Smooth muscle cell (in vitro differentiated cells): ENCODE measurements at regions not wholly inside any gene's neighbourhood (a gene's known extent, or its start where the extent isn't known, plus 50 kb on each side); places are given as distances from the start of the nearest gene placed in this dataset.

Experiments
- DNase-seq: peaks from one replicate; lab custom pipeline; 2025; ENCODE audit not compliant: unreplicated experiment; lab: John Stamatoyannopoulos, UW
- H2AFZ ChIP-seq: fragments of 200-600 bp; sonication (generic); 2 replicates; pipeline ENCODE4 v1.6.0; 2016; ENCODE audit warnings: antibody characterized with exemption, low read depth, mild to moderate bottlenecking
- H3F3A ChIP-seq: fragments of 200-600 bp; sonication (generic); 2 replicates; pipeline ENCODE4 v1.6.0; 2017; ENCODE audit warnings: antibody characterized with exemption, low read depth
- H3K27ac ChIP-seq: fragments of 200-600 bp; sonication (generic); 2 replicates; pipeline ENCODE4 v1.5.1; 2016; ENCODE audit warnings: low read depth, mild to moderate bottlenecking
- H3K27me3 ChIP-seq: fragments of 200-600 bp; sonication (generic); 2 replicates; pipeline ENCODE4 v1.6.1; 2016; ENCODE audit warnings: low read depth, mild to moderate bottlenecking
- H3K36me3 ChIP-seq: fragments of 200-600 bp; sonication (generic); 2 replicates; pipeline ENCODE4 v1.5.1; 2016; ENCODE audit warnings: low read depth
- H3K4me1 ChIP-seq: fragments of 200-600 bp; sonication (generic); 2 replicates; pipeline ENCODE4 v1.5.1; 2016; ENCODE audit warnings: low read depth
- H3K4me2 ChIP-seq: fragments of 200-600 bp; sonication (generic); 2 replicates; pipeline ENCODE4 v1.6.0; 2016; ENCODE audit warnings: mild to moderate bottlenecking
- H3K4me3 ChIP-seq: fragments of 200-600 bp; sonication (generic); 2 replicates; pipeline ENCODE4 v1.5.1; 2016; ENCODE audit warnings: mild to moderate bottlenecking
- H3K79me2 ChIP-seq: fragments of 200-600 bp; sonication (generic); 2 replicates; pipeline ENCODE4 v1.6.0; 2016; ENCODE audit warnings: low read depth, mild to moderate bottlenecking
- H3K9ac ChIP-seq: fragments of 200-600 bp; sonication (generic); 2 replicates; pipeline ENCODE4 v1.6.0; 2016; ENCODE audit warnings: low read depth
- H3K9me3 ChIP-seq: fragments of 200-600 bp; sonication (generic); replicated peaks from 2 replicates; pipeline ENCODE4 v1.5.1; 2016; ENCODE audit warnings: low read depth
- H4K20me1 ChIP-seq: fragments of 200-600 bp; sonication (generic); 2 replicates; pipeline ENCODE4 v1.6.0; 2016; ENCODE audit warnings: low read depth
- WGBS: methylation state at CpG from one replicate; pipeline ENCODE4 v1.1.7; 2016; ENCODE audit warnings: low lambda C conversion rate; 5-methylcytosine and 5-hydroxymethylcytosine counted together
- TF ChIP-seq, protein P1 (sequence below): fragments of 200-600 bp; sonication (generic); IDR thresholded peaks from 2 replicates; pipeline ENCODE4 v1.5.1; 2017; ENCODE audit warnings: borderline replicate concordance, mild to moderate bottlenecking, antibody characterized with exemption; ENCODE audit not compliant: insufficient read depth, poor library complexity, severe bottlenecking

- Histone ChIP-seq H3K9me3 (no peaks in the 10 kb centered on the region), H3K27ac (no peak overlapping the region), H3F3A (no peaks in the 10 kb centered on the region), H4K20me1 (no peaks in the 10 kb centered on the region), H3K4me3 (no peak overlapping the region), H3K4me2 (no peak overlapping the region), H3K9ac (no peak overlapping the region), H3K27me3 (no peaks in the 10 kb centered on the region), H3K36me3 (no peaks in the 10 kb centered on the region), H3K4me1 (no peaks in the 10 kb centered on the region), H2AFZ (no peak overlapping the region), H3K79me2 (no peaks in the 10 kb centered on the region)
- 91% methylated on average over 3 of the region's 3 CpGs for WGBS
- no peak for DNase-seq
- TF ChIP-seq, protein P1, sequence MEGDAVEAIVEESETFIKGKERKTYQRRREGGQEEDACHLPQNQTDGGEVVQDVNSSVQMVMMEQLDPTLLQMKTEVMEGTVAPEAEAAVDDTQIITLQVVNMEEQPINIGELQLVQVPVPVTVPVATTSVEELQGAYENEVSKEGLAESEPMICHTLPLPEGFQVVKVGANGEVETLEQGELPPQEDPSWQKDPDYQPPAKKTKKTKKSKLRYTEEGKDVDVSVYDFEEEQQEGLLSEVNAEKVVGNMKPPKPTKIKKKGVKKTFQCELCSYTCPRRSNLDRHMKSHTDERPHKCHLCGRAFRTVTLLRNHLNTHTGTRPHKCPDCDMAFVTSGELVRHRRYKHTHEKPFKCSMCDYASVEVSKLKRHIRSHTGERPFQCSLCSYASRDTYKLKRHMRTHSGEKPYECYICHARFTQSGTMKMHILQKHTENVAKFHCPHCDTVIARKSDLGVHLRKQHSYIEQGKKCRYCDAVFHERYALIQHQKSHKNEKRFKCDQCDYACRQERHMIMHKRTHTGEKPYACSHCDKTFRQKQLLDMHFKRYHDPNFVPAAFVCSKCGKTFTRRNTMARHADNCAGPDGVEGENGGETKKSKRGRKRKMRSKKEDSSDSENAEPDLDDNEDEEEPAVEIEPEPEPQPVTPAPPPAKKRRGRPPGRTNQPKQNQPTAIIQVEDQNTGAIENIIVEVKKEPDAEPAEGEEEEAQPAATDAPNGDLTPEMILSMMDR = no peak
Measured at GRCh38 chr3:6039971-6040370, 820.9 kb upstream of the GRM7 start.

GRCh38 chr3:6041894-6042293 is 819.0 kb upstream of the GRM7 start:
- H3K79me2 ChIP-seq = no peaks in the 10 kb centered on the region
- no peaks in the 10 kb centered on the region for H3K4me1 ChIP-seq
- no peak overlapping the region for H3K9ac ChIP-seq
- no peak overlapping the region for H3K4me2 ChIP-seq
- H3F3A ChIP-seq = no peaks in the 10 kb centered on the region
- no peaks in the 10 kb centered on the region for H3K27me3 ChIP-seq
- H3K4me3 ChIP-seq = no peak overlapping the region
- 94% methylated on average over 1 of the region's 1 CpG for WGBS
- H4K20me1 ChIP-seq = no peaks in the 10 kb centered on the region
- no peak overlapping the region for H2AFZ ChIP-seq
- no peak for DNase-seq
- no peak overlapping the region for H3K27ac ChIP-seq
- TF ChIP-seq, protein P1 = no peak
- no peaks in the 10 kb centered on the region for H3K9me3 ChIP-seq
- H3K36me3 ChIP-seq = no peaks in the 10 kb centered on the region

- TF ChIP-seq, protein P1 = no peak
- Histone ChIP-seq H3K27ac (no peak overlapping the region), H3K79me2 (no peaks in the 10 kb centered on the region), H4K20me1 (no peaks in the 10 kb centered on the region), H3K9me3 (peaks cover 21% of the 10 kb centered on the region), H3K27me3 (no peaks in the 10 kb centered on the region), H3K4me3 (no peak overlapping the region), H3F3A (no peaks in the 10 kb centered on the region), H3K9ac (no peak overlapping the region), H3K4me2 (no peak overlapping the region), H3K4me1 (no peaks in the 10 kb centered on the region), H2AFZ (no peak overlapping the region), H3K36me3 (no peaks in the 10 kb centered on the region)
- DNase-seq = no peak
- 93% methylated on average over 2 of the region's 2 CpGs for WGBS
Measured at GRCh38 chr3:6047016-6047415, 813.9 kb upstream of the GRM7 start.

DNA sequence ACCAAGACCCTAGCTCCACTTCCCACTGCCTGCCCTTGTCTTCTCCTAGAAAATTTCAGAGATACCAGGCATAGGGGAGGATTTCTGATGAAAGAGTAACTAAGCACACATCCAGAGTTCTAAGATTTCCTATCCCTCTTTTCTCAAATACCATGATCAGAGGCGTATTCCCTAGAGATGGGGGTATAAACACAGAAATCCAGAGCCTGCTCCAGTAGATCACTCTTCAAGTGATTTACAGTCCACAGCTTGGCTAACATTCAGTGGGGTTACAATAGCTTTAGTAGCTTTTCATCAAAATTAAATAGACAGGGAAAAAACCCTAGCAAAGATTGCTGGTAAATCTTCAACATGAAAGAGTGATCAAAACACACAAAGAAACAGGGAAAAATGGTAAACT is 800.7 kb upstream of the GRM7 start:
- no peaks in the 10 kb centered on the region for H3K79me2 ChIP-seq
- no peak for DNase-seq
- H3K36me3 ChIP-seq = no peaks in the 10 kb centered on the region
- H3K9me3 ChIP-seq = no peaks in the 10 kb centered on the region
- no peak overlapping the region for H3K4me3 ChIP-seq
- TF ChIP-seq, protein P1 = no peak
- no peak overlapping the region for H3K9ac ChIP-seq
- WGBS = 70% methylated on average over 1 of the region's 1 CpG
- H3K4me1 ChIP-seq = no peaks in the 10 kb centered on the region
- H3K27me3 ChIP-seq = no peaks in the 10 kb centered on the region
- no peak overlapping the region for H3K27ac ChIP-seq
- H3F3A ChIP-seq = no peaks in the 10 kb centered on the region
- no peak overlapping the region for H2AFZ ChIP-seq
- H3K4me2 ChIP-seq = no peak overlapping the region
- no peaks in the 10 kb centered on the region for H4K20me1 ChIP-seq
